Neuronal stem cell (in vitro differentiated cells): ENCODE measurements at regions not wholly inside any gene's neighbourhood (a gene's known extent, or its start where the extent isn't known, plus 50 kb on each side); places are given as distances from the start of the nearest gene placed in this dataset.

Source experiments
- DNase-seq: peaks from one replicate; pipeline ENCODE4 v3.0.0-alpha.2; 2013; ENCODE audit warnings: low spot score
- H2AFZ ChIP-seq: one replicate; pipeline ENCODE4 v1.6.1; 2013; ENCODE audit warnings: mild to moderate bottlenecking, low read length, inconsistent platforms
- H2AK5ac ChIP-seq: 2 replicates; pipeline ENCODE4 v1.6.1; 2013; ENCODE audit warnings: low read depth, mild to moderate bottlenecking, inconsistent platforms, low read length, moderate library complexity, mixed read lengths
- H2BK120ac ChIP-seq: 2 replicates; pipeline ENCODE4 v1.6.1; 2013; ENCODE audit warnings: low read depth, mild to moderate bottlenecking, inconsistent platforms, low read length, moderate library complexity, mixed read lengths
- H2BK12ac ChIP-seq: one replicate; pipeline ENCODE4 v1.6.1; 2013; ENCODE audit warnings: low read length, inconsistent platforms
- H2BK15ac ChIP-seq: 2 replicates; pipeline ENCODE4 v1.6.1; 2013; ENCODE audit warnings: mild to moderate bottlenecking, low read length, inconsistent platforms, mixed read lengths
- H2BK5ac ChIP-seq: one replicate; pipeline ENCODE4 v1.6.1; 2013; ENCODE audit warnings: inconsistent platforms, mild to moderate bottlenecking, low read length, moderate library complexity
- H3K14ac ChIP-seq: one replicate; pipeline ENCODE4 v1.6.1; 2013; ENCODE audit warnings: low read length, inconsistent platforms
- H3K18ac ChIP-seq: 2 replicates; pipeline ENCODE4 v1.6.1; 2013; ENCODE audit warnings: low read length, inconsistent platforms
- H3K23ac ChIP-seq: 2 replicates; pipeline ENCODE4 v1.6.1; 2013; ENCODE audit warnings: low read depth, mild to moderate bottlenecking, mixed read lengths, low read length, inconsistent platforms; ENCODE audit not compliant: poor library complexity
- H3K27ac ChIP-seq: replicated peaks from 3 replicates; pipeline ENCODE4 v1.5.1; 2013; ENCODE audit warnings: low read length, inconsistent platforms
- H3K27me3 ChIP-seq, 3 experiments: 2 replicates each; pipeline ENCODE4 v1.6.1; 2013; ENCODE audit warnings: low read length in 3 of 3, mild to moderate bottlenecking in 2 of 3, inconsistent platforms in 1 of 3, low read depth in 1 of 3, mixed read lengths in 1 of 3, moderate library complexity in 1 of 3; ENCODE audit not compliant: control insufficient read depth in 3 of 3, insufficient read depth in 3 of 3
- H3K36me3 ChIP-seq, 2 donors: replicated peaks in 1 of 2; 2 replicates each; pipeline ENCODE4 v1.6.1; 2013; ENCODE audit warnings: low read length in 2 of 2; ENCODE audit not compliant: control insufficient read depth in 2 of 2, insufficient read depth in 2 of 2
- H3K4ac ChIP-seq: 2 replicates; pipeline ENCODE4 v1.6.1; 2013; ENCODE audit warnings: inconsistent platforms, mild to moderate bottlenecking, low read length, moderate library complexity
- H3K4me1 ChIP-seq, 2 donors: 1 replicate in 1 of 2; 2 replicates in 1 of 2; pipeline ENCODE4 v1.6.1; 2013; ENCODE audit warnings: low read length in 2 of 2, low read depth in 1 of 2; ENCODE audit not compliant: control insufficient read depth in 2 of 2, insufficient read depth in 1 of 2
- H3K4me2 ChIP-seq: one replicate; pipeline ENCODE4 v1.6.1; 2013; ENCODE audit warnings: mild to moderate bottlenecking, low read length, inconsistent platforms; ENCODE audit not compliant: insufficient read depth, poor library complexity, severe bottlenecking
- H3K4me3 ChIP-seq, 2 donors: 2 replicates each; pipeline ENCODE4 v1.5.1; 2013; ENCODE audit warnings: low read length in 2 of 2, mild to moderate bottlenecking in 2 of 2, inconsistent platforms in 1 of 2, moderate library complexity in 1 of 2
- H3K79me1 ChIP-seq: one replicate; pipeline ENCODE4 v1.6.1; 2013; ENCODE audit warnings: low read depth, mild to moderate bottlenecking, inconsistent platforms, low read length, moderate library complexity
- H3K9ac ChIP-seq: one replicate; pipeline ENCODE4 v1.6.1; 2013; ENCODE audit warnings: mild to moderate bottlenecking, low read depth, low read length, inconsistent platforms; ENCODE audit not compliant: poor library complexity
- H3K9me3 ChIP-seq, 2 donors: replicated peaks in 1 of 2; 2 replicates each; pipeline versions ENCODE3 to v1.6.1; 2013; ENCODE audit warnings: low read length in 2 of 2, mild to moderate bottlenecking in 2 of 2, inconsistent platforms in 1 of 2, low read depth in 1 of 2, mixed read lengths in 1 of 2, moderate library complexity in 1 of 2; ENCODE audit not compliant: control insufficient read depth in 2 of 2, insufficient read depth in 1 of 2
- H4K8ac ChIP-seq: one replicate; pipeline ENCODE4 v1.6.1; 2013; ENCODE audit warnings: low read depth, mild to moderate bottlenecking, inconsistent platforms, low read length, moderate library complexity
- H4K91ac ChIP-seq: one replicate; pipeline ENCODE4 v1.6.1; 2013; ENCODE audit warnings: low read length, low read depth, mild to moderate bottlenecking, inconsistent platforms; ENCODE audit not compliant: poor library complexity
- WGBS, 2 donors: extraction: QIAGEN DNeasy Blood & Tissue Kit; methylation state at CpG; one replicate each; pipeline ENCODE4 v1.1.7; 2013; ENCODE audit warnings: missing lambda C conversion rate in 2 of 2, mixed read lengths in 1 of 2; ENCODE audit not compliant: insufficient read length in 2 of 2, insufficient replicate concordance in 1 of 2; ENCODE audit errors: extremely low coverage in 2 of 2; 5-methylcytosine and 5-hydroxymethylcytosine counted together

- H3K4me3 ChIP-seq, result no peak overlapping the region
- H3K23ac ChIP-seq, result no peak overlapping the region
- no peaks in the 10 kb centered on the region for H3K36me3 ChIP-seq
- H3K9me3 ChIP-seq, result no peaks in the 10 kb centered on the region
- no peak overlapping the region for H2BK12ac ChIP-seq
- no peak overlapping the region for H2BK5ac ChIP-seq
- H2BK120ac ChIP-seq, result no peak overlapping the region
- no peak overlapping the region for H3K9ac ChIP-seq
- H3K4me1 ChIP-seq, result no peaks in the 10 kb centered on the region
- H4K8ac ChIP-seq, result no peak overlapping the region
- no peaks in the 10 kb centered on the region for H3K79me1 ChIP-seq
- H2BK15ac ChIP-seq, result no peak overlapping the region
- H2AFZ ChIP-seq, result no peak overlapping the region
- no peaks in the 10 kb centered on the region for H3K27me3 ChIP-seq
- H3K4ac ChIP-seq, result no peak overlapping the region
- no peak overlapping the region for H3K18ac ChIP-seq
- no peak overlapping the region for H3K14ac ChIP-seq
- H3K4me2 ChIP-seq, result no peak overlapping the region
- no CpG with 5 or more reads among the region's 1 CpG for WGBS, 2 donors
- no peak for DNase-seq
- H3K27ac ChIP-seq, result no peak overlapping the region
- H2AK5ac ChIP-seq, result no peak overlapping the region
- H4K91ac ChIP-seq, result no peak overlapping the region
These were observed 212.2 kb upstream of the PTBP2 start for GRCh38 chr1:96509339-96509738.

DNA sequence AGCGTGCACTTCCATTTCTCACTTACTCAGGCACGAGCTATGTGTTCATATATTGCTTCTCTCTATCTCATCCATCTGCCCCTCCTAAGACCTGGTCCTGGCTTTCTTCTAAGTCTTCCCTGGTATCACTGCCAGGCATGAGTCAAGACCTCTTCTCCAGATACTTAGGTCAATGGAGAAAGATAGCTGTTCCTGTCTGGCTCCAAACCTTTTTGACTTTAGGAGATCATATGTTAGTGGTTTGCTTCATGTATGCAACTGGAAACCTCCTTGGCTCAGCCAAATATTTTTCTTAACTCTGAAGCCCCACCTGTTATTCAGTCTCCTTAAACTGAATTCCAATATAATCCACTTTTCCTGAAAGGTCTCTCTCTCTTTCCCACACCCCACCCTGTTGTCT is 211.6 kb upstream of the PTBP2 start:
- H3K14ac ChIP-seq, result no peak overlapping the region
- no peak overlapping the region for H3K18ac ChIP-seq
- H3K4me3 ChIP-seq, result no peak overlapping the region
- no peak overlapping the region for H4K8ac ChIP-seq
- no peaks in the 10 kb centered on the region for H3K36me3 ChIP-seq
- no peak overlapping the region for H2BK15ac ChIP-seq
- H2AK5ac ChIP-seq, result no peak overlapping the region
- H3K79me1 ChIP-seq, result no peaks in the 10 kb centered on the region
- H3K9ac ChIP-seq, result no peak overlapping the region
- H3K27ac ChIP-seq, result no peak overlapping the region
- no peak overlapping the region for H2BK12ac ChIP-seq
- DNase-seq, result no peak
- peak overlapping the region; percentile 24 for H2AFZ ChIP-seq
- no peak overlapping the region for H2BK5ac ChIP-seq
- H3K27me3 ChIP-seq, result no peaks in the 10 kb centered on the region
- H3K4ac ChIP-seq, result no peak overlapping the region
- H3K4me2 ChIP-seq, result no peak overlapping the region
- no peaks in the 10 kb centered on the region for H3K9me3 ChIP-seq
- H4K91ac ChIP-seq, result no peak overlapping the region
- no CpG with 5 or more reads among the region's 2 CpGs for WGBS, 2 donors
- no peak overlapping the region for H2BK120ac ChIP-seq
- no peaks in the 10 kb centered on the region for H3K4me1 ChIP-seq
- no peak overlapping the region for H3K23ac ChIP-seq

DNA sequence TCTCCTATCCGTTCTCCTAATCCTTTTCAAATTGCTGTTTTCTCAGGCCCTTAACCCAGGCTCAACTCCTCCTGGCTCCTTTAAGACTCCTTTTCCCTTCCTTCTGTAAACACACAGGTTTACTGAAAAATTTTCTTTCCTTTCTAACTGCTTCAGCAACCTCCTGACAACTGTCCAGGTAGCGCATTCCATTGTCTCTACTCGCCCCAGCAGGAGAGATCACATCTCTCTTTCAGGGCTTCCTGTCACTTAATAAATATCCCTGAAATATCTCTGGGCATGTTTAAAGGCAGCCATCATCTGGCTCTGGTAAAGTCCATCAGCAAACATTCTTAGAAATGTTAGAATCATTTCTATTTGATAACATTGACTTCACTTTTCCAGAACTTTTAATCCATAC is 211.2 kb upstream of the PTBP2 start:
- no peak overlapping the region for H3K14ac ChIP-seq
- no peak overlapping the region for H3K23ac ChIP-seq
- H3K9ac ChIP-seq, result no peak overlapping the region
- H3K36me3 ChIP-seq, result no peaks in the 10 kb centered on the region
- H4K91ac ChIP-seq, result no peak overlapping the region
- H3K4me2 ChIP-seq, result no peak overlapping the region
- no peak overlapping the region for H2AK5ac ChIP-seq
- no peak overlapping the region for H3K18ac ChIP-seq
- H4K8ac ChIP-seq, result no peak overlapping the region
- no peak overlapping the region for H2BK120ac ChIP-seq
- no peak for DNase-seq
- no peaks in the 10 kb centered on the region for H3K27me3 ChIP-seq
- no peak overlapping the region for H2BK12ac ChIP-seq
- no peaks in the 10 kb centered on the region for H3K9me3 ChIP-seq
- no peak overlapping the region for H3K27ac ChIP-seq
- H2BK5ac ChIP-seq, result no peak overlapping the region
- no peaks in the 10 kb centered on the region for H3K79me1 ChIP-seq
- no CpG with 5 or more reads among the region's 3 CpGs for WGBS, 2 donors
- peak overlapping the region; percentile 24 for H2AFZ ChIP-seq
- no peak overlapping the region for H3K4ac ChIP-seq
- no peak overlapping the region for H3K4me3 ChIP-seq
- no peaks in the 10 kb centered on the region for H3K4me1 ChIP-seq
- no peak overlapping the region for H2BK15ac ChIP-seq

- WGBS, 2 donors, result no CpG with 5 or more reads among the region's 3 CpGs
- H4K91ac ChIP-seq, result no peak overlapping the region
- no peaks in the 10 kb centered on the region for H3K36me3 ChIP-seq
These were observed 210.7 kb upstream of the PTBP2 start for GRCh38 chr1:96510911-96511310.

More at GRCh38 chr1:96510911-96511310, 210.7 kb upstream of the PTBP2 start:
- Histone ChIP-seq H3K4me2 (no peak overlapping the region), H2BK120ac (no peak overlapping the region), H2AFZ (no peak overlapping the region), H2BK12ac (peak overlapping the region; percentile 35), H2AK5ac (no peak overlapping the region), H3K79me1 (no peaks in the 10 kb centered on the region), H3K23ac (no peak overlapping the region), H3K4ac (no peak overlapping the region), H3K18ac (no peak overlapping the region), H4K8ac (no peak overlapping the region), H3K9ac (no peak overlapping the region), H2BK15ac (no peak overlapping the region), H3K27me3 (no peaks in the 10 kb centered on the region), H2BK5ac (no peak overlapping the region), H3K14ac (no peak overlapping the region), H3K9me3 (no peaks in the 10 kb centered on the region), H3K27ac (no peak overlapping the region), H3K4me1 (no peaks in the 10 kb centered on the region), H3K4me3 (no peak overlapping the region)
- DNase-seq, result no peak
